SK-N-SH treated with all-trans-retinoic acid at 6 μM for 48 hours (cell line): ENCODE measurements at regions not wholly inside any gene's neighbourhood (a gene's known extent, or its start where the extent isn't known, plus 50 kb on each side); places are given as distances from the start of the nearest gene placed in this dataset.

Experiments used
- ATAC-seq: fragments of 200-7000 bp; cut with Tn5 transposase; 3 replicates; pipeline ENCODE4 v1.9.1; 2020; ENCODE audit warnings: mild to moderate bottlenecking, moderate library complexity
- ARNTL ChIP-seq: fragments of 450-650 bp; formaldehyde crosslinking; IDR thresholded peaks from 2 replicates; pipeline ENCODE4 v1.5.0; 2020; ENCODE audit warnings: low read depth, mild to moderate bottlenecking, moderate library complexity, borderline replicate concordance
- BACH2 ChIP-seq: fragments of 250-450 bp; sonication (Bioruptor Pico); IDR thresholded peaks from 2 replicates; pipeline ENCODE4 v1.9.0; 2021; ENCODE audit warnings: mild to moderate bottlenecking, borderline replicate concordance
- CSDC2 ChIP-seq: fragments of 250-450 bp; sonication (Bioruptor Pico); IDR thresholded peaks from 2 replicates; pipeline ENCODE4 v1.5.0; 2020; ENCODE audit warnings: mild to moderate bottlenecking, moderate library complexity
- ESRRG ChIP-seq: fragments of 250-450 bp; sonication (Bioruptor Pico); IDR thresholded peaks from 2 replicates; pipeline ENCODE4 v1.6.1; 2021; ENCODE audit warnings: mild to moderate bottlenecking
- GLIS3 ChIP-seq: fragments of 250-450 bp; sonication (Bioruptor Pico); IDR thresholded peaks from 2 replicates; pipeline ENCODE4 v1.5.0; 2020; ENCODE audit warnings: mild to moderate bottlenecking, moderate library complexity
- ISL1 ChIP-seq: fragments of 250-450 bp; sonication (Bioruptor Pico); IDR thresholded peaks from 2 replicates; pipeline ENCODE4 v2.1.2; 2022; ENCODE audit warnings: mild to moderate bottlenecking, moderate library complexity
- OSR1 ChIP-seq: fragments of 250-450 bp; sonication (Bioruptor Pico); IDR thresholded peaks from 2 replicates; pipeline ENCODE4 v1.8.0; 2022; ENCODE audit warnings: moderate library complexity, mild to moderate bottlenecking, inconsistent platforms
- PPARA ChIP-seq: fragments of 250-450 bp; sonication (Bioruptor Pico); IDR thresholded peaks from 2 replicates; pipeline ENCODE4 v1.5.0; 2020; ENCODE audit warnings: mild to moderate bottlenecking, borderline replicate concordance
- RARB ChIP-seq: fragments of 250-450 bp; sonication (Bioruptor Pico); IDR thresholded peaks from 2 replicates; pipeline ENCODE4 v1.8.0; 2021; ENCODE audit warnings: mild to moderate bottlenecking, moderate library complexity
- SNAI2 ChIP-seq: fragments of 250-450 bp; sonication (Bioruptor Pico); IDR thresholded peaks from 2 replicates; pipeline ENCODE4 v1.5.0; 2020; ENCODE audit warnings: mild to moderate bottlenecking, moderate library complexity
- TCF4 ChIP-seq: fragments of 250-450 bp; sonication (Bioruptor Pico); IDR thresholded peaks from 2 replicates; pipeline ENCODE4 v1.8.0; 2021; ENCODE audit warnings: mild to moderate bottlenecking, moderate library complexity, borderline replicate concordance
- TOX ChIP-seq: fragments of 250-450 bp; sonication (Bioruptor Pico); IDR thresholded peaks from 2 replicates; pipeline ENCODE4 v1.8.0; 2021; ENCODE audit warnings: mild to moderate bottlenecking, moderate library complexity, borderline replicate concordance
- ZC3H10 ChIP-seq: fragments of 250-450 bp; sonication (Bioruptor Pico); IDR thresholded peaks from 2 replicates; pipeline ENCODE4 v1.5.1; 2021; ENCODE audit warnings: mild to moderate bottlenecking, moderate library complexity
- ZFP3 ChIP-seq: fragments of 250-450 bp; sonication (Bioruptor Pico); IDR thresholded peaks from 2 replicates; pipeline ENCODE4 v1.5.0; 2020; ENCODE audit warnings: mild to moderate bottlenecking, moderate library complexity
- ZFP30 ChIP-seq: fragments of 450-650 bp; formaldehyde crosslinking; IDR thresholded peaks from 2 replicates; pipeline ENCODE4 v1.5.0; 2022; ENCODE audit warnings: mild to moderate bottlenecking, moderate library complexity
- ZNF565 ChIP-seq: fragments of 450-650 bp; formaldehyde crosslinking; conservative IDR thresholded peaks from 2 replicates; pipeline ENCODE4 v1.5.0; 2020; ENCODE audit warnings: low read depth, mild to moderate bottlenecking, moderate library complexity
- ZNF70 ChIP-seq: fragments of 450-650 bp; formaldehyde crosslinking; IDR thresholded peaks from 2 replicates; pipeline ENCODE4 v1.5.0; 2020; ENCODE audit warnings: mild to moderate bottlenecking, moderate library complexity
- TF ChIP-seq, protein P1 (sequence below): fragments of 250-450 bp; sonication (Bioruptor Pico); IDR thresholded peaks from 2 replicates; pipeline ENCODE4 v1.5.1; 2021; ENCODE audit warnings: mild to moderate bottlenecking, moderate library complexity
- TF ChIP-seq, protein P2 (sequence below): fragments of 250-450 bp; sonication (Bioruptor Pico); IDR thresholded peaks from 2 replicates; pipeline ENCODE4 v1.5.0; 2020; ENCODE audit warnings: mild to moderate bottlenecking, moderate library complexity
- TF ChIP-seq, protein P3 (sequence below): fragments of 250-450 bp; sonication (Bioruptor Pico); IDR thresholded peaks from 2 replicates; pipeline ENCODE4 v1.8.0; 2021; ENCODE audit warnings: low read depth, mild to moderate bottlenecking, moderate library complexity, borderline replicate concordance
- TF ChIP-seq, protein P4 (sequence below): fragments of 250-450 bp; sonication (Bioruptor Pico); IDR thresholded peaks from 2 replicates; pipeline ENCODE4 v1.8.0; 2020; ENCODE audit warnings: mild to moderate bottlenecking, moderate library complexity, borderline replicate concordance

DNA sequence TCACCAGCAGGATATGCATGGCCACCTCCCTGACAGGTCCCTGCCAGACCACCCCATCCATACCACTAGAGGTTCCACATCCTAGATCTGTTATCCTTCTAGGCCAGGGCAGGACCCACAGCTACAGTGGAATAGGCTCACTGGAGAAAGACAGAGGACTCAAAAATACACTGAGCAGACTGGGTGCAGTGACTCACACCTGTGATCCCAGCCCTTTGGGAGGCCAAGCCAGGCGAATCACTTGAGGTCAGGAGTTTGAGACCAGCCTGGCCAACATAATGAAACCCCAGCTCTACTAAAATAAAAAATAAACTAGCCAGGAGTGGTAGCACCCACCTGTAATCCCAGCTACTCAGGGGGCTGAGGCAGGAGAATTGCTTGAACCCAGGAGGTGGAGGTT, 56.5 kb upstream of the TESK1 start (continued):
- TF ChIP-seq, protein P1, sequence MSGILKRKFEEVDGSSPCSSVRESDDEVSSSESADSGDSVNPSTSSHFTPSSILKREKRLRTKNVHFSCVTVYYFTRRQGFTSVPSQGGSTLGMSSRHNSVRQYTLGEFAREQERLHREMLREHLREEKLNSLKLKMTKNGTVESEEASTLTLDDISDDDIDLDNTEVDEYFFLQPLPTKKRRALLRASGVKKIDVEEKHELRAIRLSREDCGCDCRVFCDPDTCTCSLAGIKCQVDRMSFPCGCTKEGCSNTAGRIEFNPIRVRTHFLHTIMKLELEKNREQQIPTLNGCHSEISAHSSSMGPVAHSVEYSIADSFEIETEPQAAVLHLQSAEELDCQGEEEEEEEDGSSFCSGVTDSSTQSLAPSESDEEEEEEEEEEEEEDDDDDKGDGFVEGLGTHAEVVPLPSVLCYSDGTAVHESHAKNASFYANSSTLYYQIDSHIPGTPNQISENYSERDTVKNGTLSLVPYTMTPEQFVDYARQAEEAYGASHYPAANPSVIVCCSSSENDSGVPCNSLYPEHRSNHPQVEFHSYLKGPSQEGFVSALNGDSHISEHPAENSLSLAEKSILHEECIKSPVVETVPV (CRISPR knock-in tag) = no peak
- TF ChIP-seq BACH2 (CRISPR knock-in tag) (no peak), RARB (CRISPR knock-in tag) (no peak), ZNF565 (CRISPR knock-in tag) (no peak), ZFP3 (CRISPR knock-in tag) (no peak), TCF4 (CRISPR knock-in tag) (no peak), ZFP30 (CRISPR knock-in tag) (no peak), TOX (CRISPR knock-in tag) (no peak), ESRRG (CRISPR knock-in tag) (no peak)
- TF ChIP-seq, all 23 proteins: peak for 0

DNA sequence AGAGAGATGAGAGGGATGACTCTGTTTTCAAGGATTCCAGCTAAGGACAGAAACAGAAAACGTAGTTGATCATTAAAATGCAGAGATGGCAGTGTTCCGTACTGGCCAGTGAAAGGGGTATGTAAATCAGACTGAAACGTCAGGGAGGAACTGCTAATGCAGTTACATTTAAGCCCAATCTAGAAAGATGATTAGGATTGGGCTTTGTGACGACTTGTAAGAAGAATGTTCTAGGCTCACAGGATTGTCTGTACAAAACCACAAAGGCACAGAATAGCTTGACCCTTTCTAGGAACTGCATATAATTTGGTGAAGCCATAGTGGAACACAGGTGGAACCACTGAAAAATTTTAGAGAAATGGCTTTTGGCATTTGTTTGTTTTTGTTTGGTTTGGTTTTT, 55.6 kb upstream of the TESK1 start:
- no peak for TF ChIP-seq ZNF565 (CRISPR knock-in tag)
- TF ChIP-seq ESRRG (CRISPR knock-in tag) = no peak
- ATAC-seq = no peak

DNA sequence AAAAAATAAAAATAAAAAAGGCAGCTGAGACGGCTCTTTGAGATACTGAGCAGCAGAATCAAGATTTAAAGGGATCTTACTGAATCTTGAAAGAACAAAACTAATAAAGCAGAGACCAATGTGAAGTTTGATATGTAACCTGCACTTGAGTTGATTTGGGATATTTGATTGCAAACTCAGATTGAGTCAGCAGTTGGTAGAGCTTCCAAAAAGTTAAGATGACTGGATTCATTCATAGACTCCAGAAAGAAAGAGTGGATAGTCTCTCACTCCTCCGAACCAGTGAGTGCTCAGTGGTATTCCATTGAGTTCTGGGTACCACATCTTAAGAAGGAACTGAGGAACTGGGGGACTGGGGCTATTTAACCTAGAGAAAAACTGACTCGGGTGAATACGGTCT, 52.7 kb upstream of the TESK1 start:
- ATAC-seq = no peak
- no peak for TF ChIP-seq PPARA (CRISPR knock-in tag)
- no peak for TF ChIP-seq CSDC2 (CRISPR knock-in tag)
- no peak for TF ChIP-seq ZFP30 (CRISPR knock-in tag)
- no peak for TF ChIP-seq BACH2 (CRISPR knock-in tag)
- TF ChIP-seq ZNF70 = no peak
- TF ChIP-seq, all 23 proteins: peak for 0

DNA sequence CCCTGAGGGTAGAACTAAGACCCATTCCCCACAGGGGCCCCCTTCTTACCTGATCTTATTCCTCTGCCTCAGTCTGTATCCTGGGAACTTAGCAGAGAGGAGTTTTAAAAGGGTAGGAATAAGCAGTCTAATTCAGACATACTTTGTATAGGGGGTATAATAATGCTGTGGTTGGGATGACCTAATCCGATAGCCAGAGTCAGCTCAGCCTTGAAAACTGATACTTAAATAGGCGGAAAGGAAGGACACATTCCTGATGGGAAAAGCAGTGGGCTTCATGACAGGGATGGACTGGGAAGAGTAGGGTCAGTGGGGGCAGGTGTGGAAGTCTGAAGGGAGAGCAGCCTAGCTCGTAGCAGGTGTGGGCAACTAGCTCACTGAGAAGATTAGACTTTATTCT, 52.2 kb upstream of the TESK1 start:
- TF ChIP-seq TCF4 (CRISPR knock-in tag) (no peak), ZNF565 (CRISPR knock-in tag) (no peak), SNAI2 (no peak), GLIS3 (CRISPR knock-in tag) (no peak), OSR1 (CRISPR knock-in tag) (no peak), ZFP3 (CRISPR knock-in tag) (no peak), RARB (CRISPR knock-in tag) (no peak), ZC3H10 (CRISPR knock-in tag) (no peak), ESRRG (CRISPR knock-in tag) (no peak), PPARA (CRISPR knock-in tag) (no peak), ARNTL (CRISPR knock-in tag) (no peak), ZFP30 (CRISPR knock-in tag) (no peak)
- TF ChIP-seq, protein P2, sequence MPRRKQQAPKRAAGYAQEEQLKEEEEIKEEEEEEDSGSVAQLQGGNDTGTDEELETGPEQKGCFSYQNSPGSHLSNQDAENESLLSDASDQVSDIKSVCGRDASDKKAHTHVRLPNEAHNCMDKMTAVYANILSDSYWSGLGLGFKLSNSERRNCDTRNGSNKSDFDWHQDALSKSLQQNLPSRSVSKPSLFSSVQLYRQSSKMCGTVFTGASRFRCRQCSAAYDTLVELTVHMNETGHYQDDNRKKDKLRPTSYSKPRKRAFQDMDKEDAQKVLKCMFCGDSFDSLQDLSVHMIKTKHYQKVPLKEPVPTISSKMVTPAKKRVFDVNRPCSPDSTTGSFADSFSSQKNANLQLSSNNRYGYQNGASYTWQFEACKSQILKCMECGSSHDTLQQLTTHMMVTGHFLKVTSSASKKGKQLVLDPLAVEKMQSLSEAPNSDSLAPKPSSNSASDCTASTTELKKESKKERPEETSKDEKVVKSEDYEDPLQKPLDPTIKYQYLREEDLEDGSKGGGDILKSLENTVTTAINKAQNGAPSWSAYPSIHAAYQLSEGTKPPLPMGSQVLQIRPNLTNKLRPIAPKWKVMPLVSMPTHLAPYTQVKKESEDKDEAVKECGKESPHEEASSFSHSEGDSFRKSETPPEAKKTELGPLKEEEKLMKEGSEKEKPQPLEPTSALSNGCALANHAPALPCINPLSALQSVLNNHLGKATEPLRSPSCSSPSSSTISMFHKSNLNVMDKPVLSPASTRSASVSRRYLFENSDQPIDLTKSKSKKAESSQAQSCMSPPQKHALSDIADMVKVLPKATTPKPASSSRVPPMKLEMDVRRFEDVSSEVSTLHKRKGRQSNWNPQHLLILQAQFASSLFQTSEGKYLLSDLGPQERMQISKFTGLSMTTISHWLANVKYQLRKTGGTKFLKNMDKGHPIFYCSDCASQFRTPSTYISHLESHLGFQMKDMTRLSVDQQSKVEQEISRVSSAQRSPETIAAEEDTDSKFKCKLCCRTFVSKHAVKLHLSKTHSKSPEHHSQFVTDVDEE (CRISPR knock-in tag) = no peak

DNA sequence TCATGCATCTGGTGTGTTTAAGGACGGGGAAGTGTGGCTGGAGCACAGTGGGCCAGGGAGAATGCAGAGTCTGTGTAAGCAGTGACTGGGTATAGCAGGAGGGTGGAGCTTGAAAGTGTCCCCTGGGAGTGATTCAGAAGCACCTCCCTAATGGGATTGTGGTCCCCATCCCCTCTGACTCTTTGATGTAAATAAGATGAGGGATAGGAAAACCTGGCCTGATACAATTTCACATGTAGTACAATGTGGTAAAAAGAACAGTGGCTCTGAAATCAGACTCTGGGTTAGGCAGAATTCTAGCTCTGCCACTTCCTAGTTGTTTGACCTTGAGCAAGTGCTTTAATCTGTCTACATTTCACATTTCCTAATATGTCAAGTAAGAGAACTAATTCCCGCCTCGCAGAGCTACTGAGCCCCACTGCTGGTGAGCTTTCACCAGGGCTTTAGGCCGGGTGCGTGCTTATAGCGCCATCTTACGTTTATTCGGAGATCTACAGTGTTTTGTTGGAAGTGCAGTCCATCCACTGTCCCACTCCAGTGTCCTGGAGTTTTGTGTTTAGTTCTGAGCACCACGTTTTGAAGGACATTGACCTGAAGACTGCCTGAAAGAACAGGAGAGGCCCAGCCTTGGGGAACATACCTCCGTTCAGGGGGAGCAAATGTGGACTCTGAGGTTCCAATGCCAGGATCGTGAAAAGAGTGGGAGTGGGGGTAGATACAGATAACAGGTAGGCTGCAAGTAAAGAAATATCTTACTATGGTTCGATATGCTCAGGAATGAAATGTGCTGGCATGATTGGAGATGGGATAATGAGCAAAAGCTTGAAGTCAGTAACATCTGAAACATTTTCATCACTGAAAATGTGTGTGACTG, 51.2 kb upstream of the TESK1 start:
- peak; percentile 94 for ATAC-seq
- TF ChIP-seq CSDC2 (CRISPR knock-in tag) (no peak), ZNF70 (no peak), ZC3H10 (CRISPR knock-in tag) (no peak), ISL1 (CRISPR knock-in tag) (no peak), ZFP30 (CRISPR knock-in tag) (no peak), ESRRG (CRISPR knock-in tag) (no peak), ZNF565 (CRISPR knock-in tag) (no peak)
- TF ChIP-seq, protein P2 (CRISPR knock-in tag) = no peak
- TF ChIP-seq, protein P3, sequence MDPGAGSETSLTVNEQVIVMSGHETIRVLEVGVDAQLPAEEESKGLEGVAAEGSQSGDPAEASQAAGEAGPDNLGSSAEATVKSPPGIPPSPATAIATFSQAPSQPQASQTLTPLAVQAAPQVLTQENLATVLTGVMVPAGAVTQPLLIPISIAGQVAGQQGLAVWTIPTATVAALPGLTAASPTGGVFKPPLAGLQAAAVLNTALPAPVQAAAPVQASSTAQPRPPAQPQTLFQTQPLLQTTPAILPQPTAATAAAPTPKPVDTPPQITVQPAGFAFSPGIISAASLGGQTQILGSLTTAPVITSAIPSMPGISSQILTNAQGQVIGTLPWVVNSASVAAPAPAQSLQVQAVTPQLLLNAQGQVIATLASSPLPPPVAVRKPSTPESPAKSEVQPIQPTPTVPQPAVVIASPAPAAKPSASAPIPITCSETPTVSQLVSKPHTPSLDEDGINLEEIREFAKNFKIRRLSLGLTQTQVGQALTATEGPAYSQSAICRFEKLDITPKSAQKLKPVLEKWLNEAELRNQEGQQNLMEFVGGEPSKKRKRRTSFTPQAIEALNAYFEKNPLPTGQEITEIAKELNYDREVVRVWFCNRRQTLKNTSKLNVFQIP (CRISPR knock-in tag) = no peak
- TF ChIP-seq, protein P4, sequence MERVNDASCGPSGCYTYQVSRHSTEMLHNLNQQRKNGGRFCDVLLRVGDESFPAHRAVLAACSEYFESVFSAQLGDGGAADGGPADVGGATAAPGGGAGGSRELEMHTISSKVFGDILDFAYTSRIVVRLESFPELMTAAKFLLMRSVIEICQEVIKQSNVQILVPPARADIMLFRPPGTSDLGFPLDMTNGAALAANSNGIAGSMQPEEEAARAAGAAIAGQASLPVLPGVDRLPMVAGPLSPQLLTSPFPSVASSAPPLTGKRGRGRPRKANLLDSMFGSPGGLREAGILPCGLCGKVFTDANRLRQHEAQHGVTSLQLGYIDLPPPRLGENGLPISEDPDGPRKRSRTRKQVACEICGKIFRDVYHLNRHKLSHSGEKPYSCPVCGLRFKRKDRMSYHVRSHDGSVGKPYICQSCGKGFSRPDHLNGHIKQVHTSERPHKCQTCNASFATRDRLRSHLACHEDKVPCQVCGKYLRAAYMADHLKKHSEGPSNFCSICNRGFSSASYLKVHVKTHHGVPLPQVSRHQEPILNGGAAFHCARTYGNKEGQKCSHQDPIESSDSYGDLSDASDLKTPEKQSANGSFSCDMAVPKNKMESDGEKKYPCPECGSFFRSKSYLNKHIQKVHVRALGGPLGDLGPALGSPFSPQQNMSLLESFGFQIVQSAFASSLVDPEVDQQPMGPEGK (CRISPR knock-in tag) = no peak

More for the DNA sequence above, 52.2 kb upstream of the TESK1 start:
- ATAC-seq = peak; percentile 64
